ENCODE measurements at regions not wholly inside any gene's neighbourhood (a gene's known extent, or its start where the extent isn't known, plus 50 kb on each side); places are given as distances from the start of the nearest gene placed in this dataset.

DNA sequence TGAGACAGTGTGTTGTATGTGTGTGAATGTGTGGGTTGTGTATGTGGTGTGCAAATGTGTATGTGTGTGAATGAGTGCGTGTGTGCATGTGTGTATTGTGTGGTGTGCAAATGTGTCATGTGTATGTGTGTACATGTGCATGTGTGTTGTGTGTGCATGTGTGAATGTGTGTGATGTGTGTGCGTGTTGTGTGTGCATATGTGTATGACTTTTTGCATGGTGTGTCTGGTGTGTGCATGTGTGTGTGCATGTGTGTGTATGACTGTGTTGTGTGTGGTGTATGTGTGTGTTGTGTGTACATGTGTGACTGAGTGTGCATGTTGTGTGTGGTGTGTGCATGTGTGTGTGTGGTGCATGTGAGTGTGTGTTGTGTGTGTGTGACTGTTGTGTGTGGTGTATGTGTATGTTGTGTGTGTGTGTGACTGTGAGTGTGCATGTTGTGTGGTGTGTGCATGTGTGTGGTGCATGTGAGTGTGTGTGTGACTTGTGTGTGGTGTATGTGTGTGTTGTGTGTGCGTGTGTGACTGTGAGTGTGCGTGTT lies 268.3 kb downstream of the DCDC2C start:
- TF ChIP-seq, protein P1, sequence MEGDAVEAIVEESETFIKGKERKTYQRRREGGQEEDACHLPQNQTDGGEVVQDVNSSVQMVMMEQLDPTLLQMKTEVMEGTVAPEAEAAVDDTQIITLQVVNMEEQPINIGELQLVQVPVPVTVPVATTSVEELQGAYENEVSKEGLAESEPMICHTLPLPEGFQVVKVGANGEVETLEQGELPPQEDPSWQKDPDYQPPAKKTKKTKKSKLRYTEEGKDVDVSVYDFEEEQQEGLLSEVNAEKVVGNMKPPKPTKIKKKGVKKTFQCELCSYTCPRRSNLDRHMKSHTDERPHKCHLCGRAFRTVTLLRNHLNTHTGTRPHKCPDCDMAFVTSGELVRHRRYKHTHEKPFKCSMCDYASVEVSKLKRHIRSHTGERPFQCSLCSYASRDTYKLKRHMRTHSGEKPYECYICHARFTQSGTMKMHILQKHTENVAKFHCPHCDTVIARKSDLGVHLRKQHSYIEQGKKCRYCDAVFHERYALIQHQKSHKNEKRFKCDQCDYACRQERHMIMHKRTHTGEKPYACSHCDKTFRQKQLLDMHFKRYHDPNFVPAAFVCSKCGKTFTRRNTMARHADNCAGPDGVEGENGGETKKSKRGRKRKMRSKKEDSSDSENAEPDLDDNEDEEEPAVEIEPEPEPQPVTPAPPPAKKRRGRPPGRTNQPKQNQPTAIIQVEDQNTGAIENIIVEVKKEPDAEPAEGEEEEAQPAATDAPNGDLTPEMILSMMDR (IDR thresholded peaks at IDR 0.05; ENCODE audit: low read depth, low read length), result no peak
- no peak for TF ChIP-seq EZH2phosphoT487 (IDR thresholded peaks at IDR 0.05; ENCODE audit: low read depth)

Data from OCI-LY3 (cell line).